SK-N-SH (cell line): ENCODE measurements at regions not wholly inside any gene's neighbourhood (a gene's known extent, or its start where the extent isn't known, plus 50 kb on each side); places are given as distances from the start of the nearest gene placed in this dataset.

Source experiments
- CTCF ChIA-PET: fragments of 300-600, 350-600 bp; formaldehyde crosslinking; extraction: SDS; loops from one replicate; lab custom pipeline; 2021; lab: Yijun Ruan, JAX
- POLR2A ChIA-PET: fragments of 350-600 bp; sonication (Branson Sonifier 250); formaldehyde crosslinking; extraction: SDS; loops from one replicate; lab custom pipeline; 2020; ENCODE audit warnings: antibody characterized with exemption, inconsistent platforms; lab: Yijun Ruan, JAX
- DNase-seq: peaks from one replicate; pipeline ENCODE4 v3.0.0; 2012
- H2AFZ ChIP-seq: fragments of 200-600 bp; sonication (generic); 2 replicates; pipeline ENCODE4 v1.8.1; 2016; ENCODE audit warnings: antibody characterized with exemption, mild to moderate bottlenecking, low read depth
- H3F3A ChIP-seq: fragments of 200-600 bp; sonication (generic); replicated peaks from 2 replicates; pipeline ENCODE3; 2016; ENCODE audit warnings: antibody characterized with exemption, mild to moderate bottlenecking; ENCODE audit not compliant: insufficient read depth
- H3K27ac ChIP-seq, 2 experiments: fragments of 200-500 bp in 1 of 2; fragments of 200-600 bp in 1 of 2; sonication (Bioruptor generic) in 1 of 2; sonication (generic), shearing (Covaris generic) in 1 of 2; 2 replicates each; pipeline versions ENCODE4 v1.5.1 to v1.6.1; 2014 to 2016; ENCODE audit warnings: low read depth in 2 of 2, inconsistent platforms in 1 of 2, low read length in 1 of 2, mild to moderate bottlenecking in 1 of 2, mixed read lengths in 1 of 2
- H3K27me3 ChIP-seq: fragments of 200-600 bp; sonication (generic), shearing (Covaris generic); 2 replicates; pipeline ENCODE4 v1.6.1; 2016; ENCODE audit warnings: mixed run types; ENCODE audit not compliant: insufficient read depth
- H3K36me3 ChIP-seq, 2 experiments: fragments of 200-500 bp in 1 of 2; fragments of 200-600 bp in 1 of 2; sonication (Bioruptor generic) in 1 of 2; sonication (generic) in 1 of 2; replicated peaks in 1 of 2; 2 replicates each; pipeline versions ENCODE3 to v1.5.1; 2014 to 2016; ENCODE audit warnings: low read length in 1 of 2, mild to moderate bottlenecking in 1 of 2; ENCODE audit not compliant: insufficient read depth in 2 of 2, control insufficient read depth in 1 of 2
- H3K4me1 ChIP-seq, 2 experiments: fragments of 200-500 bp in 1 of 2; fragments of 200-600 bp in 1 of 2; sonication (Bioruptor generic) in 1 of 2; sonication (generic), shearing (Covaris generic) in 1 of 2; 2 replicates each; pipeline versions ENCODE4 v1.5.1 to v1.6.1; 2014 to 2016; ENCODE audit warnings: low read depth in 1 of 2, low read length in 1 of 2, mixed run types in 1 of 2; ENCODE audit not compliant: insufficient read depth in 2 of 2, control insufficient read depth in 1 of 2
- H3K4me2 ChIP-seq: fragments of 200-600 bp; sonication (generic), shearing (Covaris generic); 2 replicates; pipeline ENCODE4 v1.6.1; 2017; ENCODE audit warnings: mixed run types
- H3K4me3 ChIP-seq, 2 experiments: fragments of 200-500 bp in 1 of 2; fragments of 200-600 bp in 1 of 2; sonication (Bioruptor generic) in 1 of 2; sonication (generic), shearing (Covaris generic) in 1 of 2; 2 replicates each; pipeline versions ENCODE4 v1.5.1 to v1.8.1; 2014 to 2016; ENCODE audit warnings: low read depth in 2 of 2, inconsistent platforms in 1 of 2, low read length in 1 of 2, mild to moderate bottlenecking in 1 of 2, mixed read lengths in 1 of 2, moderate library complexity in 1 of 2
- H3K79me2 ChIP-seq: fragments of 200-600 bp; sonication (generic); 2 replicates; pipeline ENCODE4 v1.8.1; 2017; ENCODE audit warnings: mild to moderate bottlenecking; ENCODE audit not compliant: insufficient read depth
- H3K9ac ChIP-seq: fragments of 200-600 bp; sonication (generic); 2 replicates; pipeline ENCODE4 v1.6.1; 2017; ENCODE audit warnings: mixed run types
- H3K9me2 ChIP-seq: fragments of 200-600 bp; sonication (generic); 2 replicates; pipeline ENCODE4 v1.6.1; 2017; ENCODE audit warnings: mixed run types
- H3K9me3 ChIP-seq: fragments of 200-600 bp; sonication (generic); 2 replicates; pipeline ENCODE4 v1.6.1; 2017; ENCODE audit warnings: mixed run types, mild to moderate bottlenecking, moderate library complexity
- H4K20me1 ChIP-seq: fragments of 200-600 bp; sonication (generic); 2 replicates; pipeline ENCODE4 v1.6.1; 2017; ENCODE audit warnings: mild to moderate bottlenecking, mixed run types; ENCODE audit not compliant: insufficient read depth
- CHD2 ChIP-seq: fragments of 150-350 bp; IDR thresholded peaks from 2 replicates; pipeline ENCODE4 v1.6.1; 2018; ENCODE audit warnings: low read length; ENCODE audit not compliant: partially characterized antibody
- EP300 ChIP-seq, 2 experiments: IDR thresholded peaks; 2 replicates each; pipeline versions ENCODE4 v1.4.0 to v1.6.1; 2012; ENCODE audit warnings: borderline replicate concordance in 1 of 2, low read depth in 1 of 2, low read length in 1 of 2
- EZH2phosphoT487 ChIP-seq: fragments of 200-600 bp; sonication (generic); IDR thresholded peaks from 2 replicates; pipeline ENCODE4 v1.6.1; 2017; ENCODE audit warnings: low read depth, mixed run types, mild to moderate bottlenecking, antibody characterized with exemption, moderate library complexity, borderline replicate concordance
- FOXJ3 ChIP-seq: sonication (generic); formaldehyde crosslinking; IDR thresholded peaks from 2 replicates; pipeline ENCODE4 v1.5.1; 2020; ENCODE audit warnings: mild to moderate bottlenecking, missing genetic modification reagents
- FOXM1 ChIP-seq: IDR thresholded peaks from 2 replicates; pipeline ENCODE4 v1.4.0; 2012; ENCODE audit warnings: low read depth, mild to moderate bottlenecking
- GATA2 ChIP-seq: sonication (generic); formaldehyde crosslinking; IDR thresholded peaks from 2 replicates; pipeline ENCODE4 v1.5.0; 2020; ENCODE audit warnings: mild to moderate bottlenecking, missing genetic modification reagents
- JUND ChIP-seq: IDR thresholded peaks from 2 replicates; pipeline ENCODE4 v1.4.0; 2012
- MAX ChIP-seq: IDR thresholded peaks from 2 replicates; pipeline ENCODE4 v1.4.0; 2012; ENCODE audit warnings: low read depth
- MXI1 ChIP-seq: IDR thresholded peaks from 2 replicates; pipeline ENCODE4 v1.6.1; 2012; ENCODE audit warnings: mild to moderate bottlenecking, low read depth, low read length, improper control_type of control experiment
- NRF1 ChIP-seq: IDR thresholded peaks from 2 replicates; pipeline ENCODE4 v1.6.1; 2012; ENCODE audit warnings: low read depth, mild to moderate bottlenecking, low read length
- RCOR1 ChIP-seq: fragments of 150-350 bp; IDR thresholded peaks from 2 replicates; pipeline ENCODE4 v1.6.1; 2017; ENCODE audit warnings: antibody characterized with exemption, low read length
- RXRA ChIP-seq: IDR thresholded peaks from 2 replicates; pipeline ENCODE4 v1.4.0; 2012; ENCODE audit warnings: low read depth, mild to moderate bottlenecking, borderline replicate concordance
- SMC3 ChIP-seq: IDR thresholded peaks from 2 replicates; pipeline ENCODE4 v1.6.1; 2012; ENCODE audit warnings: low read depth, low read length, improper control_type of control experiment
- TAF1 ChIP-seq: IDR thresholded peaks from 2 replicates; pipeline ENCODE4 v1.6.1; 2012; ENCODE audit warnings: low read depth, mild to moderate bottlenecking, low read length, moderate library complexity, borderline replicate concordance
- TCF12 ChIP-seq: IDR thresholded peaks from 2 replicates; pipeline ENCODE4 v1.4.0; 2012
- TEAD4 ChIP-seq: IDR thresholded peaks from 2 replicates; pipeline ENCODE4 v1.4.0; 2012; ENCODE audit warnings: mild to moderate bottlenecking, borderline replicate concordance; ENCODE audit not compliant: insufficient read depth
- USF1 ChIP-seq: IDR thresholded peaks from 2 replicates; pipeline ENCODE4 v1.4.0; 2012; ENCODE audit warnings: low read depth, borderline replicate concordance
- WGBS: methylation state at CpG from one replicate; pipeline ENCODE4 v1.1.6; 2017; ENCODE audit warnings: low lambda C conversion rate; 5-methylcytosine and 5-hydroxymethylcytosine counted together
- TF ChIP-seq, protein P1 (sequence below): IDR thresholded peaks from 2 replicates; pipeline ENCODE4 v1.4.0; 2012; ENCODE audit warnings: low read depth, borderline replicate concordance
- TF ChIP-seq, protein P2 (sequence below): IDR thresholded peaks from 2 replicates; pipeline ENCODE4; 2012
- TF ChIP-seq, protein P3 (sequence below): fragments of 150-350 bp; IDR thresholded peaks from 2 replicates; pipeline ENCODE4 v1.6.1; 2016; ENCODE audit warnings: mild to moderate bottlenecking, low read depth, low read length

- no peaks in the 10 kb centered on the region for H3K9me3 ChIP-seq
- POLR2A ChIA-PET, result no interaction called here
- no peaks in the 10 kb centered on the region for H3K36me3 ChIP-seq
- TF ChIP-seq RXRA, result no peak
- no peak for TF ChIP-seq MXI1
- no peak for TF ChIP-seq FOXM1
- no peak for TF ChIP-seq TCF12
- TF ChIP-seq EZH2phosphoT487, result no peak
- no peak for TF ChIP-seq USF1
- no peak for TF ChIP-seq NRF1
- TF ChIP-seq GATA2 (CRISPR knock-in tag), result no peak
- TF ChIP-seq, protein P1, sequence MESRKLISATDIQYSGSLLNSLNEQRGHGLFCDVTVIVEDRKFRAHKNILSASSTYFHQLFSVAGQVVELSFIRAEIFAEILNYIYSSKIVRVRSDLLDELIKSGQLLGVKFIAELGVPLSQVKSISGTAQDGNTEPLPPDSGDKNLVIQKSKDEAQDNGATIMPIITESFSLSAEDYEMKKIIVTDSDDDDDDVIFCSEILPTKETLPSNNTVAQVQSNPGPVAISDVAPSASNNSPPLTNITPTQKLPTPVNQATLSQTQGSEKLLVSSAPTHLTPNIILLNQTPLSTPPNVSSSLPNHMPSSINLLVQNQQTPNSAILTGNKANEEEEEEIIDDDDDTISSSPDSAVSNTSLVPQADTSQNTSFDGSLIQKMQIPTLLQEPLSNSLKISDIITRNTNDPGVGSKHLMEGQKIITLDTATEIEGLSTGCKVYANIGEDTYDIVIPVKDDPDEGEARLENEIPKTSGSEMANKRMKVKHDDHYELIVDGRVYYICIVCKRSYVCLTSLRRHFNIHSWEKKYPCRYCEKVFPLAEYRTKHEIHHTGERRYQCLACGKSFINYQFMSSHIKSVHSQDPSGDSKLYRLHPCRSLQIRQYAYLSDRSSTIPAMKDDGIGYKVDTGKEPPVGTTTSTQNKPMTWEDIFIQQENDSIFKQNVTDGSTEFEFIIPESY, result no peak
- no peak for TF ChIP-seq JUND
- no peak for TF ChIP-seq TEAD4
- no peak for TF ChIP-seq FOXJ3 (CRISPR knock-in tag)
- TF ChIP-seq TAF1, result no peak
- no peak for TF ChIP-seq EP300 (IDR thresholded peaks at IDR 0.05; ENCODE audit: borderline replicate concordance in 1 of 2, low read depth in 1 of 2, low read length in 1 of 2)
- TF ChIP-seq, protein P2, sequence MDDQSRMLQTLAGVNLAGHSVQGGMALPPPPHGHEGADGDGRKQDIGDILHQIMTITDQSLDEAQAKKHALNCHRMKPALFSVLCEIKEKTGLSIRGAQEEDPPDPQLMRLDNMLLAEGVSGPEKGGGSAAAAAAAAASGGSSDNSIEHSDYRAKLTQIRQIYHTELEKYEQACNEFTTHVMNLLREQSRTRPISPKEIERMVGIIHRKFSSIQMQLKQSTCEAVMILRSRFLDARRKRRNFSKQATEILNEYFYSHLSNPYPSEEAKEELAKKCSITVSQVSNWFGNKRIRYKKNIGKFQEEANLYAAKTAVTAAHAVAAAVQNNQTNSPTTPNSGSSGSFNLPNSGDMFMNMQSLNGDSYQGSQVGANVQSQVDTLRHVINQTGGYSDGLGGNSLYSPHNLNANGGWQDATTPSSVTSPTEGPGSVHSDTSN, result no peak
- TF ChIP-seq SMC3, result no peak
- TF ChIP-seq RCOR1, result no peak
- TF ChIP-seq CHD2, result no peak
- TF ChIP-seq, protein P3, sequence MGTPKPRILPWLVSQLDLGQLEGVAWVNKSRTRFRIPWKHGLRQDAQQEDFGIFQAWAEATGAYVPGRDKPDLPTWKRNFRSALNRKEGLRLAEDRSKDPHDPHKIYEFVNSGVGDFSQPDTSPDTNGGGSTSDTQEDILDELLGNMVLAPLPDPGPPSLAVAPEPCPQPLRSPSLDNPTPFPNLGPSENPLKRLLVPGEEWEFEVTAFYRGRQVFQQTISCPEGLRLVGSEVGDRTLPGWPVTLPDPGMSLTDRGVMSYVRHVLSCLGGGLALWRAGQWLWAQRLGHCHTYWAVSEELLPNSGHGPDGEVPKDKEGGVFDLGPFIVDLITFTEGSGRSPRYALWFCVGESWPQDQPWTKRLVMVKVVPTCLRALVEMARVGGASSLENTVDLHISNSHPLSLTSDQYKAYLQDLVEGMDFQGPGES, result no peak
- TF ChIP-seq MAX, result no peak
- DNase-seq, result no peak
- no peak overlapping the region for H3K4me3 ChIP-seq
- no peak overlapping the region for H3K9ac ChIP-seq
- no peak overlapping the region for H3K27ac ChIP-seq
- WGBS, result 35% methylated on average over 1 of the region's 1 CpG
- CTCF ChIA-PET, result no interaction called here
- no peaks in the 10 kb centered on the region for H3K27me3 ChIP-seq
- H4K20me1 ChIP-seq, result no peaks in the 10 kb centered on the region
- H3K79me2 ChIP-seq, result no peaks in the 10 kb centered on the region
- H3F3A ChIP-seq, result no peaks in the 10 kb centered on the region
- H2AFZ ChIP-seq, result no peak overlapping the region
- no peaks in the 10 kb centered on the region for H3K9me2 ChIP-seq
- H3K4me1 ChIP-seq, result no peaks in the 10 kb centered on the region
- no peak overlapping the region for H3K4me2 ChIP-seq
Observed at GRCh38 chr15:87129916-87130315, 1050.2 kb downstream of the AGBL1 start.
